ENCODE measurements at regions not wholly inside any gene's neighbourhood (a gene's known extent, or its start where the extent isn't known, plus 50 kb on each side); places are given as distances from the start of the nearest gene placed in this dataset.

DNA sequence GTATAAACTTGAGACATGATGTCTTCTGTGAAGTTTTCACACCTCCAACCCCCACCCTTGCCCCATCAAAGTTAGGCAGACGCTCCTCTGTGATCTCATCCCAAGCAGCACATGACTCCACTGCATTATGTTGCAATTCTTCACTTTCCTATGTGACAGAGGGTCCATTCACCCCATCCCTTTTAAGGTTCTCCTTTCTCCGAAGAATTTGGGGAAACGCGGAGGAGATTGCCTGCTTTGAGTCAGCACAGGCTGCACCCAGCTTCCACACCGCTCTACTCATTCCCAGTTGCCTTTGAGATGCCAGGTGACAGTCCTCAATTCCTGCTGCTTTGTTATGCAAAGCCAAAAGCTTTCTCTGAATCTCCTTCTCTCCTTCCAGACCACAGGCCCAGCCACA lies 61.8 kb downstream of the PHLDA1 start:
- TF ChIP-seq POLR2A (IDR thresholded peaks at IDR 0.05), result no peak
- TF ChIP-seq, protein P1, sequence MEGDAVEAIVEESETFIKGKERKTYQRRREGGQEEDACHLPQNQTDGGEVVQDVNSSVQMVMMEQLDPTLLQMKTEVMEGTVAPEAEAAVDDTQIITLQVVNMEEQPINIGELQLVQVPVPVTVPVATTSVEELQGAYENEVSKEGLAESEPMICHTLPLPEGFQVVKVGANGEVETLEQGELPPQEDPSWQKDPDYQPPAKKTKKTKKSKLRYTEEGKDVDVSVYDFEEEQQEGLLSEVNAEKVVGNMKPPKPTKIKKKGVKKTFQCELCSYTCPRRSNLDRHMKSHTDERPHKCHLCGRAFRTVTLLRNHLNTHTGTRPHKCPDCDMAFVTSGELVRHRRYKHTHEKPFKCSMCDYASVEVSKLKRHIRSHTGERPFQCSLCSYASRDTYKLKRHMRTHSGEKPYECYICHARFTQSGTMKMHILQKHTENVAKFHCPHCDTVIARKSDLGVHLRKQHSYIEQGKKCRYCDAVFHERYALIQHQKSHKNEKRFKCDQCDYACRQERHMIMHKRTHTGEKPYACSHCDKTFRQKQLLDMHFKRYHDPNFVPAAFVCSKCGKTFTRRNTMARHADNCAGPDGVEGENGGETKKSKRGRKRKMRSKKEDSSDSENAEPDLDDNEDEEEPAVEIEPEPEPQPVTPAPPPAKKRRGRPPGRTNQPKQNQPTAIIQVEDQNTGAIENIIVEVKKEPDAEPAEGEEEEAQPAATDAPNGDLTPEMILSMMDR (IDR thresholded peaks at IDR 0.05), result no peak

All from heart left ventricle (tissue), 13 donors.